Skin epidermis (tissue), 12 donors: ENCODE measurements at regions not wholly inside any gene's neighbourhood (a gene's known extent, or its start where the extent isn't known, plus 50 kb on each side); places are given as distances from the start of the nearest gene placed in this dataset.

Source experiments
- H3K27ac ChIP-seq, 21 experiments: fragments of 200-600 bp; sonication (generic) in 11 of 21; one replicate each; pipeline ENCODE4 v1.5.0; 2020; ENCODE audit warnings: mild to moderate bottlenecking in 3 of 21, inconsistent platforms in 2 of 21, moderate library complexity in 2 of 21
- H3K4me3 ChIP-seq, 7 experiments: fragments of 200-600 bp; sonication (generic) in 2 of 7; one replicate each; pipeline ENCODE4 v1.5.0; 2020; ENCODE audit warnings: inconsistent platforms in 2 of 7, mild to moderate bottlenecking in 2 of 7, moderate library complexity in 1 of 7

DNA sequence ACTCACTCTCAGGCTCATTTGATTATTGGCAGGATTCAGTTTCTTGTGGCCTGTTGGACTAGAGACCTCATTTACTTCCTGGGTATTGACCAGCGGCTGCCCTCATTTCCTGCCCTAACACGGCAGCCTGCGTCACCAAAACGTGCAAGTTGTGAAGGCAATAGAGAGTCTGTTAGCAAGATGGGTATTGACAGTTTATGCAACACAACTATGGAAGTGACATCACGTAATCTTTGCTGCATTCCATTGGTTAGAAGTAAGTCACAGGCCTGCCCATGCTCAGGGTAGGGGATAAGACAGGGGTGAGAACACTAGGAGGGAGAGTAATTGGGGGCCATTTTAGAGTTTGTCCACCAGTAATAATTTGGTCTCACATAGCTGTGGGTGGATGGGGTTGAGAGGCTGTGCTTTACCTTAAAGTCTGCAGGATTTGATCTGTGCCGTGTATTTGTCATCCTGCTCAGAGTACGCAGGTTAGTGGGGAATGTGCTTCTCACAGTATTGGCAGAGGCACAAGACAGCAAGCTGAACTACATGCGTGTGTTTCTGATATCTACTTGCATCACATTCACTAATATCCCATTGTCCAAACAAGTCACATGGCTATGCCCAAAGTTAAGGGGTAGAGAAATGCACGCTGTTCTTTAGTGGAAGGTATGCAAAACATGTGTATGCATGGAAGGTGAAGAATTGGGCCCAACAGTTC is 83.3 kb downstream of the EDEM1 start:
- Histone ChIP-seq H3K4me3 (no peak overlapping the region), H3K27ac (no peak overlapping the region)

- no peak overlapping the region for H3K27ac ChIP-seq
- H3K4me3 ChIP-seq = no peak overlapping the region
Measured at GRCh38 chr3:5271372-5271683, 83.8 kb downstream of the EDEM1 start.

DNA sequence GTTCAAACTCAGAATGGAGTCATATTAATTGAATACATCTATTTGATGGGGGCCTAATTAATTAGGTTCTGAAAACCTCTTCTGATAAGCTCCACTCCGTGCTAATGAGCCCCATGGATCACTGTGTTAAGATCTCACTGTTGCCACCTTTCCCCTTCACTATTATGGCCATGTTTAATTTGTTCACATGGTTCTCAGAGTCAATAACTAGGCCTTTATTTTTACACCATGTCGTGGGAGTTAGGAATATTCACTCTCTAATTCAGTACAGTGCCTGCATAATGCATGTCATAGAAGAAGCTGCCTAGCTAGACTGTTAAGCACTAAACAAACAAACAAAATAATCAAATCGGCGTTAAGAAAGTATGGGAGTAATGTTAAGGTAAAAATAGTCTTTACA is 84.9 kb downstream of the EDEM1 start:
- Histone ChIP-seq H3K27ac (no peak overlapping the region), H3K4me3 (no peak overlapping the region)

DNA sequence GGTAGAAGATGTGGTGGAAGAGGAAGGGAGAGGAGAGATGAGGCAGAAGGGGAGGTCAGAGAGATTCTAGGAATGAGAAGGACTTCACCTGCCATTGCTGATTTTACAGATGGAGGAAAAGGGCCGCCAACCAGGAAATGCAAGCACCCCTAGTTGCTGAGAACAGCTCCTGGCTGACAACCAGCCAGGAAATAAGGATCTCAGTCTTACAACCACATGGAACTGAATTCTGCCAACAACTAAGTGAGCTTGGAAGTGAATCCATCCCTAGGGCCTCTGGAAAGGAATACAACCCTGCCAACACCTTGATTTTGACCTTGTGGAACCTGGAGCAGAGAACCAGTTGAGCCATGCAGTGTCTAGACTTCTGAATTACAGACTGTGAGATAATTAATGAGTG is 86.6 kb downstream of the EDEM1 start:
- H3K27ac ChIP-seq = no peak overlapping the region
- no peak overlapping the region for H3K4me3 ChIP-seq

GRCh38 chr3:5275529-5275928 is 88.0 kb downstream of the EDEM1 start:
- Histone ChIP-seq H3K27ac (no peak overlapping the region), H3K4me3 (no peak overlapping the region)

DNA sequence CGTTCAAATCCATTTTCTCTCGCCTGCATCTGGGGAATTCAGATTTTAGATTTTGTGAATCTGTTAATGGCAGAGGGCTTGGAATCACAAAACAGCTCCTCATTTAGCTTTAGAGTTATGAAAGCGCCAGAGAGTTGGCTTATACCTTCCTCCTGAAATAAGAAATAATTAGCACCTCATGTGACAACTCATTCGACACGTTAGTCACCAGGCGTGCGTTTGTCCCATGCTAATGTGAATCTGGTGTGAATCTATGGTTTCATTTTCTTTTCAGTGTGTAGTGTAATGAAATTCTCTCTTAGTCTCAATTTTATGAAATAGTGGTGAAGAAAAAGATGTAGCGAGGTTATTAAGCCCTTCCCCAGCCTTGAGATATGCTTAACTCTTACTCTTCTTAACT is 89.4 kb downstream of the EDEM1 start:
- peak overlapping the region in 1 of 21 experiments; percentile 48 for H3K27ac ChIP-seq
- no peak overlapping the region for H3K4me3 ChIP-seq

DNA sequence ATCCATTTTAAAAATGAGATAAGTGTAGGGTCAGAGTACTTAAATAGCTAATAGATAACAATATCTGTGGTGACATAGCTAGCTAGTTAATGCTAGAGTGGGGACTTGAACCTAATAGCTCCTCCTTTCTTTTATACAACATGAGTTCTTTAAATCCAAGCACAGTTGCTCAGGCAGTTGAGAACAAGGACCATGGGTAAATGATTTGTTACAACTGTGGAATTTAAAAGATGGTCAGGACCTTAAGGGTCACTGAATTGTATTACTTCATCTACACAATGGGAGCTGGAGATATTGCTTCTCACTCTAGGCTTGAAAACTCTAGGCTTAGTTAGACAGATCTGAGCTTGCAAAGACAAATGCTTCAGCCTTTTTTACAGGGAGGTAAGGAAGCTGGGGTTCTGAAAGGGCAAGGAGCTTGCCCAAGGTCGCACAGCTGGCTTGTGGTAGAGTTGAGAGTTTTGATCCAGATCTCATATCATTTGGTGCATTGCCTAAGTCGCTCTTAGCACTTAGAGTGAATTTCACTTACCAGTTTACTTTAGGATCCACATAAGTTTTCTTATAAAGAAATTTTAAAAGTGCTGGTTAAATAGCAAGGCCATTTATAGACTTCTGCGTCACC is 90.2 kb downstream of the EDEM1 start:
- H3K4me3 ChIP-seq = no peak overlapping the region
- H3K27ac ChIP-seq = no peak overlapping the region

DNA sequence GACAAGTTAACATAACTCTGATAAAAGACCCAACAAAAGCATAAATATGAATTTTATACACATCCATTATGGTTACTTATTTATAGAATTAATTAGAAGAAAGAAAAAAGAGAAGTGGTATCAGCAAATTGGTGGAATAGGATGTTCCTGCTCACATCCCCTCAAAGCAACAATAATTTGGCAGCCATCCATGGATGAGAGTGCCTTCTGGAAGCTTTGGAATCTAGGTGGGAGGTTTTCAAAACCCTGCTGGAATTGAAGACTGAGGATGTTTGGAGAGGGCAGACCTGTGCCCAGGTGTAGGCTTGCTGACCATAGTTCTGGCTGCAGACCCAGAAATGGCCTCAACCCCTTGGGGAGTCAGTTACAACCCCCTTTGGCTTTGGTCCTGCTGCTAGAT is 91.2 kb downstream of the EDEM1 start:
- Histone ChIP-seq H3K27ac (no peak overlapping the region), H3K4me3 (no peak overlapping the region)

- H3K27ac ChIP-seq = no peak overlapping the region
- H3K4me3 ChIP-seq = no peak overlapping the region
Measured at GRCh38 chr3:5282703-5283102, 95.2 kb downstream of the EDEM1 start.

GRCh38 chr3:5285439-5285838 is 97.9 kb downstream of the EDEM1 start:
- Histone ChIP-seq H3K4me3 (no peak overlapping the region), H3K27ac (no peak overlapping the region)

GRCh38 chr3:5290915-5291314 is 103.4 kb downstream of the EDEM1 start:
- no peak overlapping the region for H3K4me3 ChIP-seq

DNA sequence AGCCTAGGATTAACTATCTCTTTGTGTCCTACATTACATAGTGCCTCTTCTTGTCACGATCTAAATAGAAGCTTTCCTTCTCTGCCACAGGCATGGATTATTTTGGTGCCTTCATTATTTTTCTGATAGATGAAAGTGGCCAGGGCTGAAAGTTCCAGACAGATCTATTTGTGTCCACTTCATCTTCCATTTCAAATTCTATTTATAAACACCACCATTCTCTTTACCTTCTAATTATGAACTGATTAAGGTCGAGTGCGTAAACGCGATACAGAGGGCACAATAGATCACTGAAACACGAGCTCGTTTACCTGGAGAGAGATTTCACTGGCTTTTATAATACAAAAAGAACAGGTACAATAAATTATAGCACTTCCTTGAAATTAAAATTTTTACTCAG is 105.0 kb downstream of the EDEM1 start:
- no peak overlapping the region for H3K4me3 ChIP-seq
- no peak overlapping the region for H3K27ac ChIP-seq

More at GRCh38 chr3:5290915-5291314, 103.4 kb downstream of the EDEM1 start:
- no peak overlapping the region for H3K27ac ChIP-seq

DNA sequence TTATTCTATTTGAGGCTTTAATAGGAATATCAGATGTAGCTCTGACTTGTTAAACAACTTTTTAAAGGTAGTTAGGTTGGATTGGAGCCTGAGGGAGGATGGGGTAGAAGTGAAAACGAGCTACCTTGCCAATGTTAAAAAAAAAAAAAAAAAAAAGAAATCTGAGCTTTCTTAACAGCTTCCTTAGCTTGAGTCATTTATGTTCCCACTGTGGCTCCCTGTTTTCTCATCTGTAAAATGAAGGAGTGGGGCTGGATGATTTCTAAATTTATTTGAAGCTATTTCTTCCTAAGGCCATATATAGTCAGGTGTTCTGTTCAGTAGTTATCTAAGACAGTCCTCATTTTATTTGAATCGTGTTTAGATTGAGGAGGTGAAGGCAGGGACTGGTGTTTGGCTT is 105.7 kb downstream of the EDEM1 start:
- Histone ChIP-seq H3K27ac (no peak overlapping the region), H3K4me3 (no peak overlapping the region)

DNA sequence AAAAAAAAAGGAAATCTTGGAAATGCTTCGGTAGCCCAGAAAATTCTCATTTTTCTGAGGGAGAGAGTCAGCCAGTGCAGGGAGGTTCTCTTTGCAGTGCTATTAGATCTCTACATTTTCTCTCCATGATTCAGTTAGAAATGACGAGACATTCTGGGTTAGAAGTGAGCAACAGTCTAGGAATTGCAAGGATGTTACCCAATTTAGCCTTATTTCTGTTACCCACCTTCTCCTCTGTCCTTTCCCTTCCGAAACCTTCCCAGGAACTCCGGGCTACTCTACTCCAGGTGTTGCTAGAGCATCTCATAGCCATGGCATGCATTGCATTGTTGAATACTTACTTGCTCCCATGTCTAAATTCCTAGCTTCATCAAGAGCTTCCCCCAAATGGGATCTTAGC is 106.8 kb downstream of the EDEM1 start:
- Histone ChIP-seq H3K4me3 (no peak overlapping the region), H3K27ac (no peak overlapping the region)

- H3K4me3 ChIP-seq = no peak overlapping the region
- H3K27ac ChIP-seq = no peak overlapping the region
Measured at GRCh38 chr3:5295191-5295690, 107.7 kb downstream of the EDEM1 start.

GRCh38 chr3:5296362-5296761 is 108.9 kb downstream of the EDEM1 start:
- Histone ChIP-seq H3K27ac (no peak overlapping the region), H3K4me3 (no peak overlapping the region)

GRCh38 chr3:5297895-5298294 is 110.4 kb downstream of the EDEM1 start:
- H3K4me3 ChIP-seq = no peak overlapping the region
- H3K27ac ChIP-seq = no peak overlapping the region

DNA sequence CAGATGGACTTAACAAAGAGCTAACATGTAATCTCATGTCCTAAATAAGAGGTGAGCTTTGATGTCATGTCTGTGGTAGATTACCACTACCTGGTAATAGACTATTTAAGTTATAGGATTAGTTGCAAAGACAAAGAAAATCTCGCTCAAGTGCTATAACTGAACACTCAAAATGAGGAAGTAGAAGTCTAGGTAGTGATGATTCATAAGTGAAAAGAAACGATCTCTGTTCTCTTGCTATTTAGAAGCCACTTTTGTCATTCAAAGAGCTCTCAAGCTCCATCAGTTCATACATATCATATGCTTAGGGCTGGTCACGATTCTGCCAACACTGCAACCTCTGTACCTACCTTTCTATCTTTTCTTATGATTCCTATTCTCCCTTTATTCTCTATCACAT is 110.9 kb downstream of the EDEM1 start:
- no peak overlapping the region for H3K27ac ChIP-seq
- H3K4me3 ChIP-seq = no peak overlapping the region

DNA sequence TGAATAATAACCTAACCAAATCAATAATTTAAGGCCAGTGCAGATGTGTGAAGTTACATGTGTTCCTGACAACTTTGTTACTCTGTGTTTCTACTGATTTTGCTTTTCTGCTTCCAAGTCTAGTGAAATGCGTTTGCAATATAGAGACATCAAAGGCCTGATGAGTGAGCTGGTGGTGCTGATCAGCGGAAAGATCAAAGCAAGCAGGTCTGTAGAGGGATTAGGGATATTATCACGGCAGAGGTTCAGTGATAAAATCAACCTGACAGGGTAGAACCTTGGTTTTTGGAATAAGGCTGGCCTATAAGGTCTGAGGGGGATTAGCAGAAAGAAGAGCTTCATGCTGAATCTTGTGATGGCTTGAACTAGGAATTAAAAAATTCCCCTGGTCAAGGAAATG is 111.7 kb downstream of the EDEM1 start:
- no peak overlapping the region for H3K27ac ChIP-seq
- H3K4me3 ChIP-seq = no peak overlapping the region

- H3K27ac ChIP-seq = no peak overlapping the region
- H3K4me3 ChIP-seq = no peak overlapping the region
Measured at GRCh38 chr3:5300638-5301037, 113.1 kb downstream of the EDEM1 start.

- Histone ChIP-seq H3K27ac (peak overlapping the region in 1 of 21 experiments; percentile 22), H3K4me3 (no peak overlapping the region)
Measured at GRCh38 chr3:5301651-5302297, 114.3 kb downstream of the EDEM1 start.
